Fibroblast of lung (primary cell): ENCODE measurements at regions not wholly inside any gene's neighbourhood (a gene's known extent, or its start where the extent isn't known, plus 50 kb on each side); places are given as distances from the start of the nearest gene placed in this dataset.
"Not testable (repeated sequence)": the region's sequence is repeated elsewhere in the genome, so short reads cannot be mapped to it uniquely, and the experiment has no call there.

ENCODE experiments used
- DNase-seq, 2 donors: peaks; one replicate each; pipeline versions ENCODE4 v3.0.0 to v3.0.0-alpha.2; 2010; ENCODE audit warnings: low read depth in 2 of 2
- H2AFZ ChIP-seq: 2 replicates; pipeline ENCODE4 v1.5.1; 2012; ENCODE audit warnings: low read length, control low read depth, inconsistent platforms
- H3K27ac ChIP-seq: 2 replicates; pipeline ENCODE4 v1.5.1; 2011; ENCODE audit warnings: low read length, control low read depth; ENCODE audit not compliant: insufficient read depth
- H3K27me3 ChIP-seq: 2 replicates; pipeline ENCODE4 v1.5.1; 2011; ENCODE audit warnings: mild to moderate bottlenecking, low read length; ENCODE audit not compliant: control insufficient read depth, insufficient read depth
- H3K36me3 ChIP-seq: 2 replicates; pipeline ENCODE4 v1.5.1; 2011; ENCODE audit warnings: low read length; ENCODE audit not compliant: control insufficient read depth, insufficient read depth
- H3K4me1 ChIP-seq: 2 replicates; pipeline ENCODE4 v1.5.1; 2011; ENCODE audit warnings: low read length; ENCODE audit not compliant: control insufficient read depth, insufficient read depth; ENCODE audit errors: extremely low read depth
- H3K4me2 ChIP-seq: 2 replicates; pipeline ENCODE4 v1.5.1; 2011; ENCODE audit warnings: low read length, control low read depth; ENCODE audit not compliant: insufficient read depth; ENCODE audit errors: extremely low read depth
- H3K4me3 ChIP-seq, 4 experiments: fragments of 200-600 bp in 1 of 4; sonication (generic) in 1 of 4; replicated peaks in 1 of 4; 2 replicates each; pipeline ENCODE4 v1.5.1; 2011 to 2016; ENCODE audit warnings: low read length in 4 of 4, low read depth in 3 of 4, mild to moderate bottlenecking in 3 of 4, control low read depth in 2 of 4, inconsistent platforms in 1 of 4, mixed read lengths in 1 of 4; ENCODE audit not compliant: insufficient read depth in 1 of 4; ENCODE audit errors: control extremely low read depth in 1 of 4
- H3K79me2 ChIP-seq: 2 replicates; pipeline ENCODE4 v1.5.1; 2012; ENCODE audit warnings: mild to moderate bottlenecking, low read length, inconsistent platforms; ENCODE audit not compliant: control insufficient read depth, insufficient read depth
- H3K9ac ChIP-seq: 2 replicates; pipeline ENCODE4 v1.5.1; 2011; ENCODE audit warnings: mild to moderate bottlenecking, low read length, control low read depth; ENCODE audit not compliant: insufficient read depth
- H3K9me3 ChIP-seq: 2 replicates; pipeline ENCODE4 v1.5.1; 2012; ENCODE audit warnings: low read depth, low read length; ENCODE audit not compliant: control insufficient read depth, insufficient read depth
- H4K20me1 ChIP-seq: 2 replicates; pipeline ENCODE4 v1.5.1; 2011; ENCODE audit warnings: low read length; ENCODE audit not compliant: control insufficient read depth, insufficient read depth; ENCODE audit errors: extremely low read depth
- CTCF ChIP-seq, 2 donors: IDR thresholded peaks in 1 of 2; conservative IDR thresholded peaks in 1 of 2; 1 replicate in 1 of 2; 2 replicates in 1 of 2; pipeline ENCODE4 v1.5.1; 2011 to 2012; ENCODE audit warnings: low read length in 2 of 2, control low read depth in 1 of 2, inconsistent platforms in 1 of 2, low read depth in 1 of 2, mild to moderate bottlenecking in 1 of 2
- EZH2 ChIP-seq: IDR thresholded peaks from 2 replicates; pipeline ENCODE4 v1.5.1; 2012; ENCODE audit warnings: low read length, control low read depth, mild to moderate bottlenecking; ENCODE audit errors: missing control alignments

GRCh38 chrX:1093586-1094421 lies 118.6 kb downstream of the CRLF2 start:
- no peak overlapping the region for H3K9ac ChIP-seq
- no peak for DNase-seq
- TF ChIP-seq CTCF (conservative IDR thresholded peaks at IDR 0.05 in 1 of 2, IDR thresholded peaks at IDR 0.05 in 1 of 2; ENCODE audit: low read depth in 1 of 2, low read length in 2 of 2) (no peak), EZH2 (no peak)
- no peak overlapping the region for H3K4me3 ChIP-seq
- no peaks in the 10 kb centered on the region for H3K79me2 ChIP-seq
- H3K4me1 ChIP-seq, result no peaks in the 10 kb centered on the region
- no peaks in the 10 kb centered on the region for H3K9me3 ChIP-seq
- no peak overlapping the region for H3K27ac ChIP-seq
- no peaks in the 10 kb centered on the region for H4K20me1 ChIP-seq
- H3K36me3 ChIP-seq, result no peaks in the 10 kb centered on the region
- H2AFZ ChIP-seq, result no peak overlapping the region
- no peak overlapping the region for H3K4me2 ChIP-seq
- no peaks in the 10 kb centered on the region for H3K27me3 ChIP-seq

GRCh38 chrX:1093121-1093520 lies 119.3 kb downstream of the CRLF2 start:
- Histone ChIP-seq H3K27ac (no peak overlapping the region), H3K79me2 (no peaks in the 10 kb centered on the region), H3K9me3 (no peaks in the 10 kb centered on the region), H4K20me1 (no peaks in the 10 kb centered on the region), H2AFZ (no peak overlapping the region), H3K4me1 (no peaks in the 10 kb centered on the region), H3K27me3 (no peaks in the 10 kb centered on the region), H3K36me3 (no peaks in the 10 kb centered on the region), H3K9ac (no peak overlapping the region), H3K4me3 (no peak overlapping the region), H3K4me2 (no peak overlapping the region)
- DNase-seq, result no peak
- no peak for TF ChIP-seq EZH2
- TF ChIP-seq CTCF (conservative IDR thresholded peaks at IDR 0.05 in 1 of 2, IDR thresholded peaks at IDR 0.05 in 1 of 2; ENCODE audit: low read depth in 1 of 2, low read length in 2 of 2), result no peak

GRCh38 chrX:1086444-1087409 lies 125.7 kb downstream of the CRLF2 start:
- TF ChIP-seq EZH2 (no peak), CTCF (conservative IDR thresholded peaks at IDR 0.05 in 1 of 2, IDR thresholded peaks at IDR 0.05 in 1 of 2; ENCODE audit: low read depth in 1 of 2, low read length in 2 of 2) (no peak)
- Histone ChIP-seq H3K79me2 (no peaks in the 10 kb centered on the region), H4K20me1 (no peaks in the 10 kb centered on the region), H3K4me1 (no peaks in the 10 kb centered on the region), H3K36me3 (no peaks in the 10 kb centered on the region), H3K4me2 (no peak overlapping the region), H3K4me3 (no peak overlapping the region), H3K9me3 (no peaks in the 10 kb centered on the region), H2AFZ (no peak overlapping the region), H3K27ac (no peak overlapping the region), H3K9ac (no peak overlapping the region), H3K27me3 (no peaks in the 10 kb centered on the region)
- DNase-seq, result no peak

- H4K20me1 ChIP-seq, H3K36me3 ChIP-seq, DNase-seq, H3K27me3 ChIP-seq, H3K9me3 ChIP-seq, H2AFZ ChIP-seq, H3K27ac ChIP-seq, H3K4me3 ChIP-seq, H3K4me2 ChIP-seq, H3K79me2 ChIP-seq, H3K9ac ChIP-seq, H3K4me1 ChIP-seq: not testable (repeated sequence)
Observed at GRCh38 chrX:1085871-1086270, 126.6 kb downstream of the CRLF2 start.
